Ascending aorta (tissue), 2 donors: ENCODE measurements at regions not wholly inside any gene's neighbourhood (a gene's known extent, or its start where the extent isn't known, plus 50 kb on each side); places are given as distances from the start of the nearest gene placed in this dataset.

ENCODE experiments used
- DNase-seq, 2 donors: peaks; one replicate each; pipeline ENCODE4 v3.0.0-alpha.2; 2019; ENCODE audit warnings: low spot score in 2 of 2
- H3K27ac ChIP-seq, 2 donors: fragments of 200-600 bp; sonication (generic); one replicate each; pipeline ENCODE4 v1.5.1; 2016 to 2017; ENCODE audit warnings: mild to moderate bottlenecking in 1 of 2
- H3K27me3 ChIP-seq: fragments of 200-600 bp; sonication (generic); one replicate; pipeline ENCODE4 v1.5.1; 2017
- H3K36me3 ChIP-seq, 2 donors: fragments of 200-600 bp; sonication (generic); one replicate each; pipeline ENCODE4 v1.5.1; 2016
- H3K4me1 ChIP-seq, 2 donors: fragments of 200-600 bp; sonication (generic); one replicate each; pipeline ENCODE4 v1.5.1; 2016 to 2017; ENCODE audit warnings: mild to moderate bottlenecking in 1 of 2
- H3K4me3 ChIP-seq, 2 donors: fragments of 200-600 bp; sonication (generic); one replicate each; pipeline ENCODE4 v1.5.1; 2016 to 2017; ENCODE audit warnings: mild to moderate bottlenecking in 1 of 2
- H3K9me3 ChIP-seq, 2 donors: fragments of 200-600 bp; sonication (generic); one replicate each; pipeline ENCODE4 v1.5.1; 2016
- intact Hi-C: fragments of 100-400 bp; cut with DNase I; formaldehyde crosslinking; loops from one replicate; pipeline ENCODE4 v1.15.1; 2023
- TF ChIP-seq, protein P1 (sequence below), 3 experiments: fragments of 200-600 bp in 2 of 3; fragments of 450-650 bp in 1 of 3; sonication (generic) in 2 of 3; IDR thresholded peaks; one replicate each; pipeline ENCODE4 v1.5.1; 2016 to 2019; ENCODE audit warnings: antibody characterized with exemption in 3 of 3, mild to moderate bottlenecking in 1 of 3, moderate library complexity in 1 of 3

- Histone ChIP-seq H3K4me3 (no peak overlapping the region), H3K36me3 (no peaks in the 10 kb centered on the region), H3K27me3 (no peaks in the 10 kb centered on the region), H3K27ac (no peak overlapping the region), H3K9me3 (no peaks in the 10 kb centered on the region), H3K4me1 (no peaks in the 10 kb centered on the region)
- DNase-seq: no peak
- intact Hi-C loops: no loop called here
- TF ChIP-seq, protein P1, sequence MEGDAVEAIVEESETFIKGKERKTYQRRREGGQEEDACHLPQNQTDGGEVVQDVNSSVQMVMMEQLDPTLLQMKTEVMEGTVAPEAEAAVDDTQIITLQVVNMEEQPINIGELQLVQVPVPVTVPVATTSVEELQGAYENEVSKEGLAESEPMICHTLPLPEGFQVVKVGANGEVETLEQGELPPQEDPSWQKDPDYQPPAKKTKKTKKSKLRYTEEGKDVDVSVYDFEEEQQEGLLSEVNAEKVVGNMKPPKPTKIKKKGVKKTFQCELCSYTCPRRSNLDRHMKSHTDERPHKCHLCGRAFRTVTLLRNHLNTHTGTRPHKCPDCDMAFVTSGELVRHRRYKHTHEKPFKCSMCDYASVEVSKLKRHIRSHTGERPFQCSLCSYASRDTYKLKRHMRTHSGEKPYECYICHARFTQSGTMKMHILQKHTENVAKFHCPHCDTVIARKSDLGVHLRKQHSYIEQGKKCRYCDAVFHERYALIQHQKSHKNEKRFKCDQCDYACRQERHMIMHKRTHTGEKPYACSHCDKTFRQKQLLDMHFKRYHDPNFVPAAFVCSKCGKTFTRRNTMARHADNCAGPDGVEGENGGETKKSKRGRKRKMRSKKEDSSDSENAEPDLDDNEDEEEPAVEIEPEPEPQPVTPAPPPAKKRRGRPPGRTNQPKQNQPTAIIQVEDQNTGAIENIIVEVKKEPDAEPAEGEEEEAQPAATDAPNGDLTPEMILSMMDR (IDR thresholded peaks at IDR 0.05): no peak
Observed at GRCh38 chr13:85709721-85710120, 89.5 kb downstream of the SLITRK6 start.

GRCh38 chr13:85709072-85709471 lies 90.1 kb downstream of the SLITRK6 start:
- TF ChIP-seq, protein P1 (IDR thresholded peaks at IDR 0.05): no peak
- H3K27me3 ChIP-seq: no peaks in the 10 kb centered on the region
- H3K9me3 ChIP-seq: no peaks in the 10 kb centered on the region
- no peaks in the 10 kb centered on the region for H3K4me1 ChIP-seq
- H3K4me3 ChIP-seq: no peak overlapping the region
- intact Hi-C loops: no loop called here
- no peaks in the 10 kb centered on the region for H3K36me3 ChIP-seq
- no peak overlapping the region for H3K27ac ChIP-seq
- no peak for DNase-seq

DNA sequence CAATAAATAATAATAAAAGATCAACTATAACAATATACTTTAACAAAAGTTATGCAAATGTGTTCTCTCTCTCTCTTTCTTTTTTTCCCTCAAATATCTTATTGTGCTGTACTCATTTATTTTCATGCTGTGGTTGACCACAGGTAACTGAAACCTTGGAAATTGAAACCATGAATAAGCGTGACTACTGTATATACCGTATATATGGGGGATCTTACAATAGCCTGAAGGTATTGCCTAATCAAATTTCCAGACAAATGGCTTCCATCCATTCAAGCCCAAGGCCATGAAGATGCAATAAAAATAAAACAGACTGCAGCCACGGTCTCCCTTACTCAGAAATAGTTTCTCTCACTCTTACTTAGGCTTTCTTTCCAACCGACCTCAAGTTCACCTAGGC lies 98.3 kb downstream of the SLITRK6 start:
- no peak overlapping the region for H3K4me3 ChIP-seq
- no peaks in the 10 kb centered on the region for H3K36me3 ChIP-seq
- DNase-seq: no peak
- H3K9me3 ChIP-seq: peaks cover 0 to 13% of the 10 kb centered on the region in 2 donors
- no peaks in the 10 kb centered on the region for H3K4me1 ChIP-seq
- H3K27ac ChIP-seq: no peak overlapping the region
- intact Hi-C loops: no loop called here
- TF ChIP-seq, protein P1 (IDR thresholded peaks at IDR 0.05): no peak
- H3K27me3 ChIP-seq: no peaks in the 10 kb centered on the region

GRCh38 chr13:85698256-85698655 lies 101.0 kb downstream of the SLITRK6 start:
- Histone ChIP-seq H3K27me3 (no peaks in the 10 kb centered on the region), H3K9me3 (peaks cover 0 to 13% of the 10 kb centered on the region in 2 donors), H3K4me1 (no peaks in the 10 kb centered on the region), H3K27ac (no peak overlapping the region), H3K36me3 (no peaks in the 10 kb centered on the region), H3K4me3 (no peak overlapping the region)
- intact Hi-C loops: no loop called here
- DNase-seq: no peak
- TF ChIP-seq, protein P1 (IDR thresholded peaks at IDR 0.05): no peak

- intact Hi-C loops: no loop called here
- DNase-seq: no peak
- H3K9me3 ChIP-seq: peaks cover 0 to 9% of the 10 kb centered on the region in 2 donors
- H3K36me3 ChIP-seq: no peaks in the 10 kb centered on the region
- no peak overlapping the region for H3K4me3 ChIP-seq
- no peaks in the 10 kb centered on the region for H3K4me1 ChIP-seq
- TF ChIP-seq, protein P1 (IDR thresholded peaks at IDR 0.05): no peak
- H3K27ac ChIP-seq: no peak overlapping the region
- no peaks in the 10 kb centered on the region for H3K27me3 ChIP-seq
Observed at GRCh38 chr13:85694992-85695391, 104.2 kb downstream of the SLITRK6 start.

DNA sequence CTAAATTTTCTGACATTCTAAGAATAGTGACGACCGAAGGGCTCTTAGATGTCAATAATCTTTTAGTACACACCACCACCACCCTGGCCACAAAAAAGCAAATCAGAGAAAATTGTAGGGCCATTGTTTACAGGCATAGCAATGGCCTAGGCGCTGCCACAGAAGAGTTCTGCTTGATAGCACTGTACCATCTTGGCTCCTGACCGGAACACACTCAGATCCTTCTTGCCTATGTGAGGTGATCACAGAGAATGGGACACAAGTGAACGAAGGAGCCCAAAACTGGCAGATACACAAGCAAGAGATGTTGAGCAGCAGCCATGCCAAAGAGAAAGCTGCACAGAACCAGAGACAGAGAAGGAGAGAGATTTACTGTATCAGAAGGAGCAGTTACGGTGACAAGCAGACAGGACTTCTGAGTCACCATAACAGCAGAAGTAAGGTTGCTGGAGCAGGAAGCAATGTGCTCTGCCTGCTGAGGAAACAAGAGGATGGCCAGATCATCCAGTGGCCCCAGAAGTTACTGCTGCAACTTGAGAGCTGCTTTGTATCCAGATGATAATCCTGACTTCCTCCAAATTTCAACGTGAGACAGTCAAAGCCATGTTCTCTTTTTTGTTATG lies 105.2 kb downstream of the SLITRK6 start:
- Histone ChIP-seq H3K27ac (no peak overlapping the region), H3K9me3 (peaks cover 0 to 3% of the 10 kb centered on the region in 2 donors), H3K4me3 (no peak overlapping the region), H3K27me3 (no peaks in the 10 kb centered on the region), H3K4me1 (no peaks in the 10 kb centered on the region), H3K36me3 (no peaks in the 10 kb centered on the region)
- intact Hi-C loops: no loop called here
- TF ChIP-seq, protein P1 (IDR thresholded peaks at IDR 0.05): no peak
- DNase-seq: no peak
